HUES48 (cell line): ENCODE measurements at regions not wholly inside any gene's neighbourhood (a gene's known extent, or its start where the extent isn't known, plus 50 kb on each side); places are given as distances from the start of the nearest gene placed in this dataset.

ENCODE experiments used
- H3K27ac ChIP-seq: one replicate; pipeline ENCODE4 v1.7.0; 2013; ENCODE audit warnings: low read depth, low read length, inconsistent platforms
- H3K27me3 ChIP-seq: 2 replicates; pipeline ENCODE4 v1.6.1; 2013; ENCODE audit warnings: mild to moderate bottlenecking, low read length; ENCODE audit not compliant: control insufficient read depth, insufficient read depth
- H3K36me3 ChIP-seq: 2 replicates; pipeline ENCODE4 v1.6.1; 2013; ENCODE audit warnings: low read length; ENCODE audit not compliant: control insufficient read depth, insufficient read depth
- H3K4me1 ChIP-seq: 2 replicates; pipeline ENCODE4 v1.6.1; 2013; ENCODE audit warnings: mild to moderate bottlenecking, low read length; ENCODE audit not compliant: control insufficient read depth, insufficient read depth
- H3K4me3 ChIP-seq: 2 replicates; pipeline ENCODE4 v1.5.1; 2013; ENCODE audit warnings: mild to moderate bottlenecking, low read depth, low read length
- H3K9ac ChIP-seq: 2 replicates; pipeline ENCODE4 v1.6.1; 2013; ENCODE audit warnings: mild to moderate bottlenecking, low read depth, low read length, moderate library complexity
- H3K9me3 ChIP-seq: 2 replicates; pipeline ENCODE4 v1.6.1; 2013; ENCODE audit warnings: low read length; ENCODE audit not compliant: control insufficient read depth, insufficient read depth

DNA sequence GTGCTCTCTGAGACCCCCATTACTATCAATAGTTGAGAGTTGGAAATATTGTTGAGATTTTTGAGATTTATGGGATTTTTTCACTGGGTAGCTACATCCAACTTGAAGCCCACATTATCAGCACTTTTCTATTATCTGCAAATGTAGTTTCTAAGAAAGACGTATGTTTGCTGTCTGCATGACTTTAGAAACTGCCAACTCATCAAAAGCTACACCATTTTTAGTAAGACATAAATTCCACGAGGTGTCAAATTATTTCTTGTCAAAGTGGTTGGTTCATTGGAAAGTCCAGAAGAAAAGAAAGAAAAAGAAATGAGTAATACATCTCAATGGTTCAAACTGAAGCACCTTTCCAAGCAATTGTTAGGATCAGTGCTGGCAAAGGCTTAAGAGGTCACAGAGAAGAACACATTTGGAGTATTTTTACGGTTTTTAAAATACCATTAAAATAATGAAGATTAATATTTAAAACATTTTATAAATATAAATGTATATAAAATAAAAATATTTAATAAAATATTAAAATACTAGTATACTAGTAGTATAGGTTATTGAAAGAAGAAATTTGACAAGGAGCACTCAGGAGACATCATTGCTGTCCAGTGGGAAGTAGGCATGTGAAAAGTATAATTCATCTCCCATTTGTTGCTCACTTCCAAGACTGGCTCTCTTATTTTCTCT is 463.5 kb downstream of the TAFA4 start:
- no peak overlapping the region for H3K27ac ChIP-seq
- no peaks in the 10 kb centered on the region; the same call in 1 of the 2 replicates for H3K9me3 ChIP-seq
- no peaks in the 10 kb centered on the region for H3K36me3 ChIP-seq

DNA sequence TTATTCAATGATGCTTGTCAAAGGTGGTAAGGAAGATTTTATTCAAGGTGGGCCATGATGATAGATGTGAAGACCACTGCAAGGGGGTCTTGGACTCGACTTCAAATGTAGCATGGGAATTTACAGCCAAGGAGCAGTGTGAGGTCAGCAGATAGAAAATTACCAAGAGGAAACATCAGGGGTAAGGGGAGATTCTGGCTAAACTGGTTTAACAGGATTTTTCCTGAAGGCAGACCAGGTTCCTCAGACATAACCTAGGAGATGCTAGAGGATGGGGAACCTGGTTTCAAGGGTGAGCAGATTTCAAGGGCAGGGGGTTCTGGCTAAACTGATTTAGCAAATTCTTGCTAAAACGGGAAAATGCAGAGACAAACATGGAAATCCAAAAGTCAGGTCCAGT is 464.9 kb downstream of the TAFA4 start:
- H3K27ac ChIP-seq = no peak overlapping the region

More for the DNA sequence above, 463.5 kb downstream of the TAFA4 start:
- Histone ChIP-seq H3K4me1 (peaks cover 4% of the 10 kb centered on the region; the same call in 1 of the 2 replicates), H3K9ac (no peak overlapping the region), H3K4me3 (no peak overlapping the region), H3K27me3 (no peaks in the 10 kb centered on the region)

GRCh38 chr3:68458581-68458980 is 473.8 kb downstream of the TAFA4 start:
- Histone ChIP-seq H3K36me3 (no peaks in the 10 kb centered on the region), H3K27ac (no peak overlapping the region), H3K9me3 (no peaks in the 10 kb centered on the region), H3K27me3 (no peaks in the 10 kb centered on the region), H3K9ac (no peak overlapping the region), H3K4me1 (peaks cover 4% of the 10 kb centered on the region; the same call in 1 of the 2 replicates), H3K4me3 (no peak overlapping the region)

More for the DNA sequence above, 464.9 kb downstream of the TAFA4 start:
- Histone ChIP-seq H3K27me3 (no peaks in the 10 kb centered on the region), H3K9me3 (no peaks in the 10 kb centered on the region; the same call in 1 of the 2 replicates), H3K4me1 (peaks cover 4% of the 10 kb centered on the region; the same call in 1 of the 2 replicates), H3K9ac (no peak overlapping the region), H3K36me3 (no peaks in the 10 kb centered on the region), H3K4me3 (no peak overlapping the region)

GRCh38 chr3:68448510-68449383 is 483.6 kb downstream of the TAFA4 start:
- no peak overlapping the region for H3K4me3 ChIP-seq
- H3K9ac ChIP-seq = no peak overlapping the region
- H3K27me3 ChIP-seq = no peaks in the 10 kb centered on the region
- H3K4me1 ChIP-seq = peaks cover 10% of the 10 kb centered on the region; the same call in 1 of the 2 replicates
- no peak overlapping the region for H3K27ac ChIP-seq
- H3K9me3 ChIP-seq = no peaks in the 10 kb centered on the region
- no peaks in the 10 kb centered on the region for H3K36me3 ChIP-seq

DNA sequence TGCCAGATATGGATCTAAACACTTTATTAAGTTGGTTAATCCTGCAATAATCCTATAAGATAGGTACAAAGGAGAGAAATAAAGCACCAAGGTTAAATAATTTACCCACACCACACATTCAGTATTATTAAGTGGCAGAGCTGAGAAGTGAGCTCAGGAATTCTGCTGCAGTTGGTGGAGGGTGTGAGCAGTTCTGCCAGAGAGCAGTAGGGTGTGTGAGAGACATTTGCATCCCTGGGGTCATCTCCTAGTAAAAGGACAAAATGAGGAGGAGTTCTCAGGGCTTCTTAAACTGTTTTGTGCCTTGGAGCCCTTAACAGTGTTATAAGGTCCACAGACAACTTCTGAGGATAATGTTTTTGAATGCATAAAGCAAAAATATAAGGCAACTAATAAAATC is 484.5 kb downstream of the TAFA4 start:
- Histone ChIP-seq H3K27ac (no peak overlapping the region), H3K4me1 (peaks cover 4% of the 10 kb centered on the region; the same call in 1 of the 2 replicates)

DNA sequence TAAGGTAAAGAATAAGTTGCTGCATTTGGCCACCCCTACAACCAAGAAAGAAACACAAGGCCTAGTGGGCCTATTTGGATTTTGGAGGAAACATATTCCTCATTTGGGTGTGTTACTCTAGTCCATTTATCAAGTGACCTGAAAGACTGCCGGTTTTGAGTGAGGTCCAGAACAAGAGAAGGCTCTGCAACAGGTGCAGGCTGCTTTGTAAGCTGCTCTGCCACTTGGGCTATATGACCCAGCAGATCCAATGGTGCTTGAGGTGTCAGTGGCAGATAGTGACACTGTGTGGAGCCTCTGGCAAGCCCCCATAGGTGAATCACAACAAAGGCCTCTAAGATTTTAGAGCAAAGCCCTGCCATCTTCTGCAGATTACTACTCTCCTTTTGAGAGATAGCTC is 491.3 kb downstream of the TAFA4 start:
- no peak overlapping the region for H3K9ac ChIP-seq
- H3K27ac ChIP-seq = no peak overlapping the region
- H3K4me1 ChIP-seq = no peaks in the 10 kb centered on the region

More for the DNA sequence above, 484.5 kb downstream of the TAFA4 start:
- Histone ChIP-seq H3K27me3 (no peaks in the 10 kb centered on the region), H3K4me3 (no peak overlapping the region), H3K9ac (no peak overlapping the region), H3K9me3 (no peaks in the 10 kb centered on the region), H3K36me3 (no peaks in the 10 kb centered on the region)

GRCh38 chr3:68436619-68437401 is 495.5 kb downstream of the TAFA4 start:
- Histone ChIP-seq H3K27ac (no peak overlapping the region), H3K27me3 (no peaks in the 10 kb centered on the region), H3K9ac (no peak overlapping the region), H3K36me3 (no peaks in the 10 kb centered on the region), H3K4me3 (no peak overlapping the region), H3K9me3 (peaks cover 4% of the 10 kb centered on the region; the same call in 1 of the 2 replicates), H3K4me1 (no peaks in the 10 kb centered on the region)

More for the DNA sequence above, 491.3 kb downstream of the TAFA4 start:
- no peaks in the 10 kb centered on the region for H3K36me3 ChIP-seq
- H3K9me3 ChIP-seq = peaks cover 4% of the 10 kb centered on the region; the same call in 1 of the 2 replicates
- H3K27me3 ChIP-seq = no peaks in the 10 kb centered on the region
- no peak overlapping the region for H3K4me3 ChIP-seq

DNA sequence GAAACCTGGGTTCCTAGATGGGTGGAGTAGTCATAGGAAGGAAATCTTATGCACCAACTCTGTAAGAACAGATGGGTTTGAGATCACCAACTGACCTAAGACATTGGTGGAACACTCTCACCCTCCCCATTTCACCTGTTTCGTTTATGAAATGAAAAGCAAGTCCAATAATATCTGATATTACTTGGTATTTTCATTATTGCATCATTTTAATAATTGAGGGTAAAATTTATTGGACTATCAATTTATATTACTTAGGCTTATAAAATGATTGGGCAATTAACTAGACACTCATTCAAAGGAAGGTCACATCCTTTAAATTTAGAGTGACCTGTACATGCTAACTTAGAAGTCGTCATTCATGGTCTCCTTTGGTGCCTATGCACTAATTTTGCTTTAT is 503.9 kb downstream of the TAFA4 start:
- H3K27me3 ChIP-seq = no peaks in the 10 kb centered on the region
- no peak overlapping the region for H3K9ac ChIP-seq
- no peak overlapping the region for H3K27ac ChIP-seq
- H3K4me1 ChIP-seq = peaks cover 7% of the 10 kb centered on the region; the same call in 1 of the 2 replicates
- H3K4me3 ChIP-seq = no peak overlapping the region
- H3K36me3 ChIP-seq = no peaks in the 10 kb centered on the region
- no peaks in the 10 kb centered on the region for H3K9me3 ChIP-seq

DNA sequence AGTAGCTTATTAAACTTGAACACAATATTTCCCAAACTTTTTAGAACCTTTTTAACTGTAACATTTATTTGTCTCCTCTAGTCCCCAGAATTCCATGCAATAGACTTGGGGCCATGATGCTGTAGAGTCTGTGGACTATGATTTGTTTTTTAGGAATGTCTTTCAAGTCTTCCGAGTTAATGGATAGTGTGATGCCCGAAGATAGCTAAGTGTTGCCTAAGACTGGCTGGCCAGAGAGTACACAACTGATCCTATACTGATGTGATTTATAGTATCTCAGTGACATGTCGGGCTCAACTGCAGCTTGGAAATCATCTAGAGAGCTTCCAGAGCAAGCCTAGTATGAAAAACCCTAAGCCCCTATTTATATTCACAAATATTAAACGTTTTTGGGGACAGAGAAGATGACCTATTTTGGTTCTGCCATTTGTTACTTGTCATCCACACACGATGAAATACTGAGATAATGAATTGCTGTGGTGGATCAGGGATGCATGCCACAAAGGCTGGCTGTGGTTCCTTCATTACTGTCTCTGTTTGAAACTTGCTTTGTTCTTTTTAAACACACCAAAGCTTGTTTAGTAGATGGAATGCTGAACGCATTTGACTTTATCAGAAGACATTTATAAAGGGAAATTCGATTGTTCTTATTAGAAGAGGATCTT is 507.4 kb downstream of the TAFA4 start:
- no peaks in the 10 kb centered on the region for H3K9me3 ChIP-seq
- no peak overlapping the region for H3K9ac ChIP-seq

DNA sequence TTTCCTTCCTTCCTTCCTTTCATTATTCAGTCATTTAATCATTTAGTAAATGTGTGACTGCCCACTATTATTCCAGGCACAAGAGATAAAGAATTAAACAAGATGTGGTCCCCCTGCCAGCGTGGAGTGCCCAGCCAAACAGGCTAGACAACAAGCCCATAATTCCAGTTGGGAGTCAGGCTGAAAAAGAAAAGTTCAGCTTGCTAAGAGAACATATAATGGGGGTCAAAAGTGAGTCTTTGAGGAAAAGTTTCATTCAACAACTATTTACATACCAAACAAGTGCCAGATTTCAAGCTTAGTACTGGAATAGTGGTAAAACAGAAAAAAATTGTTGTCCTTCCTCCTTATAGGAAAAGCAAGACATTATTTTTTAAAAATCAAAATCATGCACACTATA is 523.7 kb downstream of the TAFA4 start:
- Histone ChIP-seq H3K27ac (no peak overlapping the region), H3K9me3 (no peaks in the 10 kb centered on the region), H3K4me1 (no peaks in the 10 kb centered on the region), H3K4me3 (no peak overlapping the region), H3K36me3 (no peaks in the 10 kb centered on the region), H3K27me3 (no peaks in the 10 kb centered on the region), H3K9ac (no peak overlapping the region)

More for the DNA sequence above, 507.4 kb downstream of the TAFA4 start:
- H3K4me3 ChIP-seq = no peak overlapping the region
- peaks cover 5% of the 10 kb centered on the region for H3K4me1 ChIP-seq
- no peaks in the 10 kb centered on the region for H3K27me3 ChIP-seq
- H3K36me3 ChIP-seq = no peaks in the 10 kb centered on the region
- H3K27ac ChIP-seq = no peak overlapping the region
